H9 (cell line): ENCODE measurements at regions not wholly inside any gene's neighbourhood (a gene's known extent, or its start where the extent isn't known, plus 50 kb on each side); places are given as distances from the start of the nearest gene placed in this dataset.
A peak's percentile ranks its signal among the peaks of the same experiment; 100 is the strongest.

Experiments
- DNase-seq: peaks from one replicate; pipeline ENCODE4 v3.0.0-alpha.2; 2017
- H2AFZ ChIP-seq: one replicate; pipeline ENCODE4 v1.6.1; 2013; ENCODE audit warnings: mild to moderate bottlenecking, low read length, control low read depth, moderate library complexity
- H2AK5ac ChIP-seq: 2 replicates; pipeline ENCODE4 v1.6.1; 2013; ENCODE audit warnings: low read length, control low read depth, mixed read lengths; ENCODE audit not compliant: insufficient read length
- H2BK120ac ChIP-seq: one replicate; pipeline ENCODE4 v1.6.1; 2013; ENCODE audit warnings: low read depth, mild to moderate bottlenecking, low read length, control low read depth, inconsistent platforms; ENCODE audit not compliant: poor library complexity, severe bottlenecking
- H2BK12ac ChIP-seq: 2 replicates; pipeline ENCODE4 v1.6.1; 2013; ENCODE audit warnings: low read length, control low read depth, mixed read lengths, low read depth; ENCODE audit not compliant: insufficient read length
- H2BK15ac ChIP-seq: 2 replicates; pipeline ENCODE4 v1.6.1; 2013; ENCODE audit warnings: low read depth, low read length, control low read depth
- H2BK20ac ChIP-seq: one replicate; pipeline ENCODE4 v1.6.1; 2013; ENCODE audit warnings: low read depth, mild to moderate bottlenecking, low read length, control low read depth, inconsistent platforms; ENCODE audit not compliant: poor library complexity, severe bottlenecking
- H2BK5ac ChIP-seq: 2 replicates; pipeline ENCODE4 v1.6.1; 2013; ENCODE audit warnings: low read length, control low read depth, mixed read lengths; ENCODE audit not compliant: insufficient read length
- H3K14ac ChIP-seq: 2 replicates; pipeline ENCODE4 v1.6.1; 2013; ENCODE audit warnings: low read length, control low read depth; ENCODE audit not compliant: insufficient read depth
- H3K18ac ChIP-seq: 2 replicates; pipeline ENCODE4 v1.6.1; 2013; ENCODE audit warnings: low read depth, mild to moderate bottlenecking, mixed read lengths, low read length, control low read depth; ENCODE audit not compliant: insufficient read length
- H3K23ac ChIP-seq: 2 replicates; pipeline ENCODE4 v1.6.1; 2013; ENCODE audit warnings: low read length, control low read depth, mixed read lengths, low read depth; ENCODE audit not compliant: insufficient read length
- H3K23me2 ChIP-seq: 2 replicates; pipeline ENCODE4 v1.6.1; 2013; ENCODE audit warnings: low read depth, mild to moderate bottlenecking, mixed read lengths, low read length, control low read depth; ENCODE audit not compliant: insufficient read length, poor library complexity, severe bottlenecking
- H3K27ac ChIP-seq: 2 replicates; pipeline ENCODE4 v1.5.1; 2013; ENCODE audit warnings: low read length, control low read depth, mixed read lengths, low read depth; ENCODE audit not compliant: insufficient read length
- H3K27me3 ChIP-seq: 2 replicates; pipeline ENCODE4 v1.6.1; 2013; ENCODE audit warnings: low read length, control low read depth, inconsistent platforms; ENCODE audit not compliant: insufficient read depth
- H3K4ac ChIP-seq: 2 replicates; pipeline ENCODE4 v1.6.1; 2013; ENCODE audit warnings: low read depth, mild to moderate bottlenecking, control low read depth, inconsistent platforms, low read length, moderate library complexity
- H3K4me1 ChIP-seq: 2 replicates; pipeline ENCODE4 v1.6.1; 2013; ENCODE audit warnings: low read length, control low read depth, inconsistent platforms; ENCODE audit not compliant: insufficient read depth
- H3K4me2 ChIP-seq: 2 replicates; pipeline ENCODE4 v1.6.1; 2013; ENCODE audit warnings: low read length, control low read depth, mixed read lengths; ENCODE audit not compliant: insufficient read length, insufficient read depth
- H3K56ac ChIP-seq: 2 replicates; pipeline ENCODE4 v1.6.1; 2013; ENCODE audit warnings: low read depth, mild to moderate bottlenecking, mixed read lengths, low read length, control low read depth; ENCODE audit not compliant: insufficient read length
- H3K79me1 ChIP-seq: 2 replicates; pipeline ENCODE4 v1.6.1; 2013; ENCODE audit warnings: low read depth, mild to moderate bottlenecking, moderate library complexity, low read length, control low read depth, inconsistent platforms; ENCODE audit not compliant: insufficient read depth, poor library complexity, severe bottlenecking
- H3K79me2 ChIP-seq: 2 replicates; pipeline ENCODE4 v1.6.1; 2013; ENCODE audit warnings: low read length, control low read depth, inconsistent platforms; ENCODE audit not compliant: insufficient read depth
- H3K9ac ChIP-seq: 2 replicates; pipeline ENCODE4 v1.6.1; 2013; ENCODE audit warnings: low read length, control low read depth, mixed read lengths; ENCODE audit not compliant: insufficient read length; ENCODE audit errors: extremely low read depth
- H3K9me3 ChIP-seq: one replicate; pipeline ENCODE4 v1.6.1; 2013; ENCODE audit warnings: low read depth, low read length, inconsistent platforms; ENCODE audit not compliant: control insufficient read depth
- H3T11ph ChIP-seq: one replicate; pipeline ENCODE4 v1.6.1; 2013; ENCODE audit warnings: mild to moderate bottlenecking, low read length, control low read depth, inconsistent platforms
- H4K20me1 ChIP-seq: one replicate; pipeline ENCODE4 v1.6.1; 2013; ENCODE audit not compliant: control insufficient read depth, insufficient read length, insufficient read depth
- H4K5ac ChIP-seq: 2 replicates; pipeline ENCODE4 v1.6.1; 2013; ENCODE audit warnings: low read depth, mild to moderate bottlenecking, mixed read lengths, low read length, control low read depth; ENCODE audit not compliant: insufficient read length
- H4K8ac ChIP-seq: replicated peaks from 2 replicates; pipeline ENCODE4 v1.6.1; 2013; ENCODE audit warnings: low read length, control low read depth, mixed read lengths, low read depth; ENCODE audit not compliant: insufficient read length
- H4K91ac ChIP-seq: 2 replicates; pipeline ENCODE4 v1.6.1; 2013; ENCODE audit warnings: low read depth, mild to moderate bottlenecking, moderate library complexity, mixed read lengths, low read length, control low read depth; ENCODE audit not compliant: insufficient read length
- H3K27ac Mint-ChIP-seq, 3 experiments: 2 replicates in 2 of 3; 3 replicates in 1 of 3; pipeline ENCODE4 v1.8.0; 2020 to 2021; ENCODE audit warnings: mixed read lengths in 3 of 3, mild to moderate bottlenecking in 1 of 3, moderate library complexity in 1 of 3
- H3K27me3 Mint-ChIP-seq: 2 replicates; pipeline ENCODE4 v1.8.0; 2021; ENCODE audit warnings: low read depth, mild to moderate bottlenecking, moderate library complexity, mixed read lengths
- H3K36me3 Mint-ChIP-seq, 3 experiments: 2 replicates in 2 of 3; 3 replicates in 1 of 3; pipeline ENCODE4 v1.8.0; 2020 to 2021; ENCODE audit warnings: low read depth in 3 of 3, mixed read lengths in 3 of 3; ENCODE audit not compliant: insufficient read depth in 1 of 3
- H3K4me1 Mint-ChIP-seq, 2 experiments: 2 replicates each; pipeline ENCODE4 v1.8.0; 2020; ENCODE audit warnings: mixed read lengths in 2 of 2
- H3K4me3 Mint-ChIP-seq, 2 experiments: 2 replicates in 1 of 2; 3 replicates in 1 of 2; pipeline ENCODE4 v1.8.0; 2020 to 2021; ENCODE audit warnings: mild to moderate bottlenecking in 2 of 2, mixed read lengths in 2 of 2, moderate library complexity in 1 of 2
- H3K9me3 Mint-ChIP-seq, 2 experiments: 2 replicates in 1 of 2; 3 replicates in 1 of 2; pipeline ENCODE4 v1.8.0; 2020; ENCODE audit warnings: mild to moderate bottlenecking in 2 of 2, mixed read lengths in 2 of 2, moderate library complexity in 1 of 2
- CTCF ChIP-seq: fragments of 200-600 bp; sonication (generic); conservative IDR thresholded peaks from 3 replicates; pipeline ENCODE4 v1.8.0; 2021; ENCODE audit warnings: antibody characterized with exemption, mild to moderate bottlenecking

- H3K4me1 Mint-ChIP-seq, result peaks cover 15 to 27% of the 10 kb centered on the region in 2 experiments
Measured at GRCh38 chr16:55184052-55184451, 140.0 kb upstream of the IRX6 start.

More at GRCh38 chr16:55184052-55184451, 140.0 kb upstream of the IRX6 start:
- Histone ChIP-seq H3K9ac (no peak overlapping the region), H4K5ac (no peak overlapping the region), H3K79me1 (no peaks in the 10 kb centered on the region), H3K23me2 (no peaks in the 10 kb centered on the region), H2AK5ac (no peak overlapping the region), H2BK20ac (no peak overlapping the region), H4K20me1 (no peaks in the 10 kb centered on the region), H4K8ac (no peak overlapping the region), H3K14ac (no peak overlapping the region), H3K79me2 (no peaks in the 10 kb centered on the region), H2BK15ac (no peak overlapping the region), H2AFZ (no peak overlapping the region), H3K4ac (no peak overlapping the region), H3K18ac (no peak overlapping the region), H3K4me1 (peaks cover 3% of the 10 kb centered on the region; the same call in 1 of the 2 replicates), H3K27ac (no peak overlapping the region), H3K27me3 (no peaks in the 10 kb centered on the region), H2BK5ac (no peak overlapping the region), H4K91ac (no peak overlapping the region), H3K9me3 (no peaks in the 10 kb centered on the region), H2BK12ac (no peak overlapping the region), H3T11ph (no peak overlapping the region), H2BK120ac (no peak overlapping the region), H3K56ac (no peak overlapping the region), H3K23ac (no peak overlapping the region), H3K4me2 (no peak overlapping the region)
- Mint-ChIP-seq H3K36me3 (no peaks in the 10 kb centered on the region), H3K4me3 (no peak overlapping the region), H3K27me3 (peaks cover 5% of the 10 kb centered on the region), H3K9me3 (no peaks in the 10 kb centered on the region), H3K27ac (peak overlapping the region in 1 of 3 experiments; percentile 14; a peak in 1 of 7 replicates)
- no peak for TF ChIP-seq CTCF
- DNase-seq, result no peak
